Ovary (tissue), 3 donors: ENCODE measurements at regions not wholly inside any gene's neighbourhood (a gene's known extent, or its start where the extent isn't known, plus 50 kb on each side); places are given as distances from the start of the nearest gene placed in this dataset.

Source experiments
- POLR2A ChIP-seq: fragments of 450-650 bp; IDR thresholded peaks from one replicate; pipeline ENCODE4 v1.6.1; 2017; ENCODE audit warnings: antibody characterized with exemption, mild to moderate bottlenecking, moderate library complexity
- TF ChIP-seq, protein P1 (sequence below), 3 donors: fragments of 450-650 bp in 2 of 3; fragments of 200-600 bp in 1 of 3; IDR thresholded peaks; one replicate each; pipeline versions ENCODE4 v1.5.1 to v1.8.0; 2016 to 2022; ENCODE audit warnings: antibody characterized with exemption in 3 of 3, mild to moderate bottlenecking in 1 of 3
- donor health status: DM: no; HTN: no; CAD: no.

DNA sequence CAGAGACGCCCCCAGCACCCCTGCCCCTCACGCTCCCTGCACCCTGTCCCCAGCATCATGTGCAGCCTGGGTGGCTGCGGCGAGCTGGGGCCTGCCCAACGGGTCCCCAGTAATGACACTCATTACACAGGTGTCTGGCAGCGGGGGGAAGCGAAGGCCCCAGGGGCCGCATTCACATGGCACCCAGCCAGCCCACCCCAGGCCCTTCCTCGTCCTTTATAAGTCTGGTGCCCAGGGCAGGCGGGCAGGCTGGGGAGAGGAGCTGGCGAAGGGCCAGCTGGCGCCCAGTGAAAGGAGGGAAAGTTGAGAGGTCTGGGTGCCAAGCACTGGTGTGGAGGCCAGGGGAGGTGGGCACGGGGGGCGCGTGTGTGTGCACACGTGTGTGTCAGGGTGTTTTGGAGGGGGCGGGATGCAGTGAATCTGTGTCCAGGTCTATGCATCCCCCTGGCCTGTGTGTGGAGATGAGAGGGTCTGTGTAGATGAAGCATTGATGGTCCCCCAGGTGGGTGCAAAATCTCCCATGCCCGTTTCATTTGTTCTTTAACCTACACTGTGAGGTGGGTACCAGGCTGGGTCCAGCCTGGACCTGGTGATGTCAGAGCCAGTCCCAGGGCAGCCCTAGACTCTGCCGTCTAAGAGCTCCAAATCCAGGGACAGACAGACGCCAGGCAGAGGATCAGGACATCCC is 105.3 kb downstream of the CEBPB start:
- no peak for TF ChIP-seq POLR2A
- TF ChIP-seq, protein P1, sequence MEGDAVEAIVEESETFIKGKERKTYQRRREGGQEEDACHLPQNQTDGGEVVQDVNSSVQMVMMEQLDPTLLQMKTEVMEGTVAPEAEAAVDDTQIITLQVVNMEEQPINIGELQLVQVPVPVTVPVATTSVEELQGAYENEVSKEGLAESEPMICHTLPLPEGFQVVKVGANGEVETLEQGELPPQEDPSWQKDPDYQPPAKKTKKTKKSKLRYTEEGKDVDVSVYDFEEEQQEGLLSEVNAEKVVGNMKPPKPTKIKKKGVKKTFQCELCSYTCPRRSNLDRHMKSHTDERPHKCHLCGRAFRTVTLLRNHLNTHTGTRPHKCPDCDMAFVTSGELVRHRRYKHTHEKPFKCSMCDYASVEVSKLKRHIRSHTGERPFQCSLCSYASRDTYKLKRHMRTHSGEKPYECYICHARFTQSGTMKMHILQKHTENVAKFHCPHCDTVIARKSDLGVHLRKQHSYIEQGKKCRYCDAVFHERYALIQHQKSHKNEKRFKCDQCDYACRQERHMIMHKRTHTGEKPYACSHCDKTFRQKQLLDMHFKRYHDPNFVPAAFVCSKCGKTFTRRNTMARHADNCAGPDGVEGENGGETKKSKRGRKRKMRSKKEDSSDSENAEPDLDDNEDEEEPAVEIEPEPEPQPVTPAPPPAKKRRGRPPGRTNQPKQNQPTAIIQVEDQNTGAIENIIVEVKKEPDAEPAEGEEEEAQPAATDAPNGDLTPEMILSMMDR (IDR thresholded peaks at IDR 0.05) = no peak
